NOMO-1 (cell line): ENCODE measurements at regions not wholly inside any gene's neighbourhood (a gene's known extent, or its start where the extent isn't known, plus 50 kb on each side); places are given as distances from the start of the nearest gene placed in this dataset.
"Not testable (repeated sequence)": the region's sequence is repeated elsewhere in the genome, so short reads cannot be mapped to it uniquely, and the experiment has no call there.

ENCODE experiments used
- DNase-seq, 2 experiments: peaks; one replicate each; lab custom pipeline; 2025; ENCODE audit not compliant: unreplicated experiment in 2 of 2; lab: John Stamatoyannopoulos, UW

DNA sequence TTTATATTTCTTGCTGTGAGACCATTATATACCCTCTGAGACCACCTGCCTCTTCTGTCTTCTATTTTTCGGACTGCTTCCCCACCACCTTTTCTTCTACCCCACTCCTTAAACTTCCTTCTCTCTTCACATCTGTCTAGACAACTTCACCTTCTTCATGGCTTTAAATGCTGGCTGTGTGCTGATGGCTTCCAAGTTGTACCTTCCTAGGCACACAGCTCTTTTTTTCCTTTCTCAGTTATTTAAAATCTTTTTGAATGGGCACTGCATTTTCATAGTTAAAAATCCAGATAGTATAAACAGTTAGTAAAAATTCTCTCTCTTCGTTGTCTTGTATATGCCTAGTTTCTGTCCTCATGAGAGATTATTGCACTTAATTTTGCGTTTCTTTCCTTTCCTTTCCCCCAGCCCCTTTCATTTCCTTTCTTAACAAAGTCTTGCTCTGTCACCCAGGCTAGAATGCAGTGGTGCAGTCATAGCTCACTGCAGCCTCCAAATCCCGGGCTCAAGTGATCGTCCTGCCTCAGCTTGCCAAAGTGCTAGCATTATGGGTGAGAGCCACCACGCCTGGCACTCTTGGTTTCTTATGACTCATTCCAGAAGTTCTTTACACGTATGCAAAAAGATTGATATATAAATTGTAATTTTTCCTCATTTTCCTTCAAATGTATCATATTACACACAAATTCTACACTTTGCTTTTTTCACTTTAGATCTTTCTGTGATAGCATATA lies 114.3 kb downstream of the NPIPB5 start:
- no peak for DNase-seq

DNA sequence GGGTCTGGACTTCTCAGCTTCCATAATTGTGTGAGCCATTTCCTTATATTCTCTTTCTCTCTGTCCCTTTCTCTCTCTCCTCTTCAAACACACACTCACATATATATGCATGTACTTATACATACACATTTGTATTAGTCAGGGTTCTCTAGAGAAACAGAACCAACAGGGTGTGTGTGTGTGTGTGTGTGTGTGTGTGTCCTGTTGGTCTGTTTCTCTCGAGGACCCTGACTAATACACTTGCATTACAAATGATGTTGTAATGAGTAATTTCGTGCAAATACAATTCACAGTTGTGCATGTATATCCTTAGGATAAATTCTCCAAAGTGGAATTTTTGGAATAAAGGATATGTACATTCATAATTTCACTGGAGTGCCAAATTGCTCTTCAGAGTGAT lies 115.3 kb downstream of the NPIPB5 start:
- DNase-seq: no peak

GRCh38 chr16:22627043-22627442 lies 116.4 kb downstream of the NPIPB5 start:
- DNase-seq: no peak

DNA sequence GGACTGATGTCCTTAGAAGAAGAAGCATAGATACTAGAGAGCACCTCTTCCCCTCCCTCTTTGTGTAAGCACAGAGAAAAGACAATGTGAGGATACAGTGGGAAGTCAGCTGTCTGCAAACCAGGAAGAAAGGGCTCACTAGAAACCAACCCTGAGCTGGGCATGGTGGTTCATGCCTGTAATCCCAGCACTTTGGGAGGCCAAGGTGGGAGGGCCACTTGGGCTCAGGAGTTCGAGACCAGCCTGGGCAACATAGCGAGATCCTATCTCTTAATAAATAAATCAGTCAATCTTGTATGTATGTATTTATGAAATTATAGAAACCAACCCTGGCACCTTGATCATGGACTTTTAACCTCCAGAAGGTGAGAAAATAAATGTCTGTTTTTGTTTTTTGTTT lies 118.3 kb downstream of the NPIPB5 start:
- DNase-seq: no peak

GRCh38 chr16:22630242-22630641 lies 119.6 kb downstream of the NPIPB5 start:
- DNase-seq: no peak

GRCh38 chr16:22631264-22631663 lies 120.6 kb downstream of the NPIPB5 start:
- DNase-seq: no peak

DNA sequence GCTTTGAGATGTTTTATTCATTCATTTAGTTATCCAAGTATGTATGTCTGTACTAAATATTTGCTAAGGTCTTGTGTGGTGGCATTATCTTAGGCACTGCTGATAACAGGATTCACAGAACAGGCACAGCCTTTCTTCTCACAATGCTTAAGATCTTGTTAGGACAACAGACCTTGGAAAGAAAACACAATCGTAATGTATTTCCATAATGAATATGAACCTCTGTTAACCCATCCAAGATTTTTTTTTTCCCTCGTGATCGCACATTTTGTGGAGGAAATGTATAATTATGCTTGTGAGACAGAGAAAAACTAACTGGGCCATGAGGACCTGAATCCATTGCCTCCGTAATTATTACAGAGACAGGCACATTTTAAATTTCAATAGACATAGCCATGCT lies 121.9 kb downstream of the NPIPB5 start:
- no peak for DNase-seq

DNA sequence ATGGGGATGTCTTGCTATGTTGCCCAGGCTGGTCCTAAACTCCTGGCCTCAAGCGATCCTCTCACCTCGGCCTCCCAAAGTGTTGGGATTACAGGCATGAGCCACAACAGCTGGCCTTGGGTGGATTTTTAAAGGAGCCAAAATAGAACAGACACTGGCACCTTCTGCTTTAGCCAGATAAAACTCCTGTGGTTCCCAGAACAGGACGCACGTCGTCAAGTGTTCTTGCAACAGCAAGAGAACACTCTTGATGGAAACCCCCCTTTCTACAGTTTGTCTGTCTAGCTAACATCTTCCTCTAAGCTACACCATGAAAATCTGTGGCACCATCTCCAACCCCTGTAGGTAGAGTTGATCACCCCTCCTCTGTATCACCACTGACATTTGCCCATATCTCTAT lies 122.6 kb downstream of the NPIPB5 start:
- DNase-seq: no peak

DNA sequence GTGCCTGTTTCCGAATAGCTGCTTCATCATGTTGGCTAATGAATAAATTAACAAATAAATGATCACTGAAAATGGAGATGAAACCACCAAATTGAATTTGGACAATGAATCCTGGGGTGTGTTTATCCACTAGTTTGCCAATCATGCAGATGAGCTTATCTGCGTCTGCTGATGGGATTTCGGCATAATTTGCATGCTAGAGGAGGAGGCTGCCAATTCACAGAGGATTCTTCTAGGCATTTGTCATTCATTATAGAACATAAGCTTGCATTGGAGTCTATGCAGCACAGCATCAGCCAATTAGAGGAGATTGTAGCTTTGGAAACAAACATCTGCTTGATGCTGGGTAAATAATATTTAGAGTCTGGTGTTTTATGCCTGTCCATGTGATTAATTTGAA lies 123.1 kb downstream of the NPIPB5 start:
- DNase-seq: no peak

DNA sequence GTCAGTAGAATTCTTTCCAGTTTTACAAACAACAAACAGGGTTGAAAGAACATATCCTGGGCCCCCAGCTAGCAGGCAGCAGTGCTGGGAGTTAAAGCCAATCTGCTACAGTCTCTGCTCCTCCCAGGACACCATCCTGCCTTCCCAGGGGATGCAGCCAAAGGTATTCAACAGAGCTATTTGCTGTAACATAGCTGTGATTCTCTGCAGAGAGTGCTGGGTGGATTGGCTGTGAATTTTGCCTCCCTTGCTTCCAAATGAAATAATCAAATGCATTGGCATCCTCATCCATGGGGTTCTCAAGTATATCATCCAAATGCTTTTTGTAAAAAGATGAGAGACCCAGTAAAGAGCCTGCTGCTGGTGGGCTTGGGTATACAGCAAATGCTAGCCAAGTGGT lies 124.3 kb downstream of the NPIPB5 start:
- no peak for DNase-seq

DNA sequence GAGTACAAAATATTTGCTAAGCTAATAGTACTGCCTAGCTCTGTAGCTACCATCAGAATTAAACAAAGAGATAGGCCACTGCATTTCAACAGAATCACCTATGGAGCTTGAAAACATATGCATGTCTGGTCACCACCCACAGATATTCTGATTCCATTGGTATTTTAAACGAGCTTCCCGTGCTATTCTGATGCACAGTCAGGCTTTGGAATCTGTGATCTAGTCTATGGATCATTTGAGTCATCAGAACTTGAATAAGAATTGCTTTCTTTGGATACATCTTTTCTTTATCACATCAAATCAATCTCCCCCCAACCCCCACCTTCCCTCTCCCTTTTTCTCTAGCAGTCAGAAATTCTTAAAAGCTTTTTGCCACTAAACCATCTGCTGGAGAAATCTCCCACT lies 124.7 kb downstream of the NPIPB5 start:
- DNase-seq: no peak

DNA sequence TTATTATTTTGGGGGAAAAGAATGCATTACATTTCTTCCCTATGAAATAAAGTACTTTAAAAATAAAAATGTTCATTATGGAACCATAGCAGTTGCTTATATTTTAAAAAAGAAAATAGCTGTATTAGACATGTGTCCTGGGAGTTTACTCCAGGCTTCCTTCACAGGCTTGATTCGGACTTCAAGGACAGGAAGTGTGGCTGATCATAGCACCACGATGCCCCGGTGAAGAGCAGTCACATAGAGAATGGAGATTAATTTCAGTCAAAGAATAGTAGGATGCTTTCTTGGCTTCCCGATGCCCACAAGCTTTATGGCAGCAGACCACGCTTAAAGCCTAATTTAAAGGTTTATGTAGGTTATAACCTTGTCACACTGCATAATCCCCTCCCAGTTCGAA lies 125.1 kb downstream of the NPIPB5 start:
- no peak for DNase-seq

DNA sequence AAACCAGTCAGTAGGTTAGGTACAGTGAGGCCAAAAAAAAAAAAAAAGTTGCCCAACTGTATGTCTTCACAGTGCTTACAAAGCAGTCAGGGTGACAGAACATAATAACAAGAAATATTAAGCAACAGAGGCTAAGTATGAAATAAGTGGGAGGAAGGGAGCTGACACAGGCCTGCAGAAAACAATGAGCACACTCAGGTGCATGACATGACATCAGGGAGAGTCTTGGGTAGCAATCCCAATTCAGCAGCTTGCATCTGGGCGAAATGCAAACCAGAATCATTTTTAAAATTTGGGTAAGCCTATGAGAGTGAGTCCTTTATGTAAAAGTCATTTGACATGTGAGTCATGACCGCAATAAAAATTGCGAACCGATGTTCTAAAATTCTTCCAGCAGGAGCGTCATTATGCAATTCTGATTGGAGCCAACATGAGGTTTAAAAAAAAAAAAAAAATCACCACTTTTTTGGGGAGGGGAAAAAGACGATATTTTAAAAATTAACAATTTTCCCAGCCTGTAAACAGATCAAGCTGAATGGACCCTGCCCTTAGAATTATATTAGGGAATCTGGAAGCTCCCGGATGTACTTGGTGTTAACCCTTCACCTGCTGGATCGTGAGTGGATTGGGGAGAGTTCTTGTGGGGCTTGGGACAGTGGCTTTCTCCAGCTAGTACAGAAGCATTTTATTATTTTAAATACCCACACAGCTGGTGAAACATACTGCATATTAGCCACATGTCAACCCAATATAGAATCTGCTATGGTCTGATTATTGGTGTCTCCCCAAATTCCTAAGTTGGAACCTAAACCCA lies 127.9 kb downstream of the NPIPB5 start:
- DNase-seq: peak; percentile 50 to 92

DNA sequence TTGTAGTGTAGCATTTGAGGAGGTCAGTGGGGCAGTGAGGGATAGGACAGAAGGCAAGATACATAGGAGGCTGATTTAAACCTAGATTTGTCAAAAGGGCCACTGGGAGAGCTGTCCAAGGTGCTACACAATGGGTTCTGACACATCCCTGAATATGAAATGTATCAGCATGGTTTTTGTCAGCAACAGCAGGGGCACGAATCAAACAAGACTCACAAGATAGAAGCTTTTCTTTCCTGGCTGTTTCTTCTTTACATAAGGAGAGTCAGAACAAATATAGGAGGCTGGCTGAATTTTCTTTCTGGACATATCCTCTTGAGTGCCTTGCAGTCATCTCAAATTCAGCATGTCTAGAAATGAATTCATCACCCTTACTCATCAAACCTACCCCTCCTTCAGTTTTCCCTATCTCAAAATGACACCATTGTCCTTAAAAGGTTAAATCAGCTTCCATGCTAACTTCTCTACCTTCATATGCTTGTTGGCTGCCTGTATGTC lies 130.5 kb downstream of the NPIPB5 start:
- peak in 1 of 2 experiments; percentile 2 for DNase-seq

- no peak for DNase-seq
These were observed 131.9 kb downstream of the NPIPB5 start for GRCh38 chr16:22642416-22643088.

GRCh38 chr16:22643203-22643602 lies 132.5 kb downstream of the NPIPB5 start:
- DNase-seq: not testable (repeated sequence)

DNA sequence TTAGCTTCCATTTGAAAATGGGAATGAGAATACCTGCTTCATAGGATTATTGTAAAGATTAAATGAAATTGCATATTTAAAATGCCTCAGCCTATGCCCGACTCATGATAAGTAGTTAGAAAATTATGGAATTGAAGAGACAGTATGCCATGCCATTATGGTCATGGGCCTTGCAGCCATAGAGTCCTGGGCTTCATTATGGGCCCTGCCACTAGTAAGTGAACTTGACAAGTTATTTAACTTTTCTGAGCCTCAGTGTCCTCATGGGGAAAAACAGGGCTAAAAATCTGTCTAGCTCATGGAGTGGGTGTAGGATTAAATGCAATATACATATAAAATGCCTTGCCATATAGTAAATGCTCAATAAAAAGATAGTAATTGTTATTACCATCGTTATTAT lies 133.2 kb downstream of the NPIPB5 start:
- no peak for DNase-seq

DNA sequence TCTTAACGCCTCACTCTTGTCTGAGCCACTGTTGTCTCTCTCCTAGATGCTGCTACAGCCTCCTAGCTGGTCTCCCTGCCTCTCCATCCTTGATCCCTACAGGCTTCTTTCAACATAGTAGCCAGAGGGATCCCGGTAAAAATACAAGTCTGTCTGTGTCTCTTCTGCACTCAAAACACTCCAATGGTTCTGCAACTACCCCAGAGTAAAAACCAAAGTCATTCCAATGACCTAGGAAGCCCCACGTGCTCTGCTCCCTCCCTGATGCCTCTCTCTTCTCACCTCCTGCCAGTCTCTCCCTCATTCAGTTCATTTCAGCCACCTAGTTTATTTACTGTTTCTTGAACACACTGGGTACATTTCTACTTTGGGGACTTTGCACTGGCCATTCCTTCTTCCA lies 135.2 kb downstream of the NPIPB5 start:
- DNase-seq: no peak

DNA sequence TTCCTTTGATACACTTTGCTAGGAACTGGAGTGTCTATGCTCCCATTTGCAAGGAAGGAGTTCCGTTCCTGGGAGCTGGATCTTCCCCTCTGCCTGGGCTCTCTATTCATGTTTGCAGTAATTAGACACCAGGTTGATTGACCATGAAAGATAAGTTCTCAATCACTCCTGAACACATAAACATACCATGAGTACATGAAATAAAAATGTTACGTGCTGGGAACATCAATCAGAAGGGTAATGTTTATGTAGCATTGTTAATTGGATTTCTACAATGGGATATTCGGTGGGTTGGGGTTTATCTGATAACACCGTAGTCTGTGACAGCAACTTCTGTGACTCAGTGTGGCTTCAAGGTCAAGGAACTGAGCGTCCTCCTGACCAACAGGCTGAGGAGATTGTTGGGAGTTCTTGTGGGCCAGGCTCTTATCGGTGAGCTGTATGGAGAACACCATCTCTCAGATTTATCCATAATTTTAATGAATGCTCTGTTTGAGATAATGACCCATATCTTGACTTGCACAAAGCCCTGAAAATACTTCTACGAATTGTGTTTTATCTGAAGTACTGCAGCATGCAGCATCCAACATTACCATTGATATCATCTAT lies 136.4 kb downstream of the NPIPB5 start:
- no peak for DNase-seq

DNA sequence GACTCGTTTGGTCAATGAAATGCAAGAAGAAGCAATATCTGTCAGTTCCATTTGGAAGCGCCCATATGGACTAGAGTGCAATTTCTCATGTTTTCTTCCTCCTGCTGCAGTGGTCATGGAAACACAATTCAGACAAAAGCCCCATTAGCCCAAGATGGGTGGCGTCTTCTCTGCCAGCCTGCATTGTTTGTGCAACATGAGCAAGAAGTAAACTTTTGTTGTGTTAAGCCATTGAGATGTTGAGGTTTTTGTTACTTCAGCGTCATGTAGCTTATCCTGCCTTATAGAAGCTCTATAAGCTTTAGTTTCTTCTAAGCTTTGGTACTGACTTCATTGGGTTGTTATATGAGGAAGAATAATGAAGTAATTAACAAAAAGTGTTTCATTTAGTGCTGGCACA lies 137.4 kb downstream of the NPIPB5 start:
- no peak for DNase-seq

DNA sequence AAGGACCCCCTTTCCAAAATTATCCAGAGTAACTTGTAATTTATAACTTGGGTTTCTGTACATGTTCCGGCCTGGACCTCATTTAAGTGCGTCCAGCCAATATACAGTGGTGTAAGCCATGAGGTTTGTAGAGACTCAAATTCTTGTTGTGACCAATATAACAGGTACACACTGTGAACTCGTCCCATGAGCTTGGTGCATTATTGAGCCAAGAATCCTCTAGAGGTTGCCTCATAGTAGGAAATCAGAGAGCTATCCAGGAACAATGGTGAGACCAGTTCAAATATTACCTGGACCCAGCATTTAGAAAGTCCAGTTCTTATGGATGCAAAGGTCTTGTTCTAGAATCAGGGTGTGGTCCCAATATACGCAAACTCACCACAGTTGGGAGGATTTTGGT lies 138.2 kb downstream of the NPIPB5 start:
- no peak for DNase-seq
